ENCODE measurements at regions not wholly inside any gene's neighbourhood (a gene's known extent, or its start where the extent isn't known, plus 50 kb on each side); places are given as distances from the start of the nearest gene placed in this dataset.

GRCh38 chr10:113354711-113355110 is 198.1 kb upstream of the HABP2 start:
- DNase-seq (ENCODE audit: low spot score in 2 of 2): no peak
- H3K27me3 ChIP-seq: no peaks in the 10 kb centered on the region
- intact Hi-C loops (cut with DNase I; ENCODE audit: low total_unique reads): loop anchor here (2.0 kb wide), 1 partner anchor 46 kb away; no protein-coding TSS in a partner anchor
- H3K4me3 ChIP-seq: no peak overlapping the region
- TF ChIP-seq POLR2AphosphoS5 (IDR thresholded peaks at IDR 0.05) (no peak), POLR2A (IDR thresholded peaks at IDR 0.05) (no peak), CTCF (IDR thresholded peaks at IDR 0.05) (no peak)
- H3K4me1 ChIP-seq: no peaks in the 10 kb centered on the region
- H3K9me3 ChIP-seq: no peaks in the 10 kb centered on the region
- no peak overlapping the region for H3K27ac ChIP-seq
- no peaks in the 10 kb centered on the region for H3K36me3 ChIP-seq

GRCh38 chr10:113356794-113357680 is 195.8 kb upstream of the HABP2 start:
- Histone ChIP-seq H3K27ac (no peak overlapping the region), H3K4me1 (no peaks in the 10 kb centered on the region), H3K4me3 (no peak overlapping the region), H3K36me3 (no peaks in the 10 kb centered on the region), H3K27me3 (no peaks in the 10 kb centered on the region), H3K9me3 (no peaks in the 10 kb centered on the region)
- TF ChIP-seq CTCF (IDR thresholded peaks at IDR 0.05) (no peak), POLR2A (IDR thresholded peaks at IDR 0.05) (no peak), POLR2AphosphoS5 (IDR thresholded peaks at IDR 0.05) (no peak)
- no peak for DNase-seq (ENCODE audit: low spot score in 2 of 2)
- intact Hi-C loops (cut with DNase I; ENCODE audit: low total_unique reads): no loop called here

DNA sequence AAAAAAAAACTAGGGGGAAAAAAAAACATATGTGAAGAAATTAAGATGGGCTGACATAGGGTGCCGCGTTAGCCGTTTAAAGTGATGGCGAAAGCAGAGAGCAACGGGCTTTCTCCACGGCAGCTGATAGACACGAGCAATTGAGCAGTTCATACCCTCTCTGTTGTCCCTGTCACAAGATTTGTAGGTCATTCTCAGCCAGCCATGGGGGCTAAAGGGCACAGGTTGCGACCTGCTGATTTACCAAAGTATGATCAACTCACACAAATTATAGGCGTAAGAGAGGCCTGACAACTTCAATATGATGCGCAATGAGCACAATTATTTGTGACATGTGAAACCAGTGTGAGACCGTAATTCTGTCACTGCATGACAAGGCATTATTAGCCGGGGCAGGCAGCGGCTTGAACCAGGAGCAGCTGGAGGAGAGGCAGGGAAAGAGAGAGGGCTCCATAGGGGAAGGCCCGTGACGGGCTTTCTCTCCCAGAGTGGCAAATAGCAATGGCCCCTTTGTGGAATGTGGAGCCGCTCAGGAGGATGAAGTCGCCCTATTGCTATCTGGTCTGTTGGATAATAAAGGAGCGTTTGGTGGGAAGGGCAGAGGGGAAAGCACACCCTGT is 195.1 kb upstream of the HABP2 start:
- H3K4me3 ChIP-seq: no peak overlapping the region
- no peaks in the 10 kb centered on the region for H3K27me3 ChIP-seq
- H3K4me1 ChIP-seq: no peaks in the 10 kb centered on the region
- intact Hi-C loops (cut with DNase I; ENCODE audit: low total_unique reads): no loop called here
- no peaks in the 10 kb centered on the region for H3K9me3 ChIP-seq
- TF ChIP-seq CTCF (IDR thresholded peaks at IDR 0.05) (no peak), POLR2AphosphoS5 (IDR thresholded peaks at IDR 0.05) (no peak), POLR2A (IDR thresholded peaks at IDR 0.05) (no peak)
- no peak for DNase-seq (ENCODE audit: low spot score in 2 of 2)
- no peaks in the 10 kb centered on the region for H3K36me3 ChIP-seq
- no peak overlapping the region for H3K27ac ChIP-seq

GRCh38 chr10:113359655-113360054 is 193.2 kb upstream of the HABP2 start:
- H3K27ac ChIP-seq: no peak overlapping the region
- intact Hi-C loops (cut with DNase I; ENCODE audit: low total_unique reads): no loop called here

More at GRCh38 chr10:113359655-113360054, 193.2 kb upstream of the HABP2 start:
- Histone ChIP-seq H3K4me3 (no peak overlapping the region), H3K9me3 (no peaks in the 10 kb centered on the region), H3K4me1 (peaks cover 0 to 8% of the 10 kb centered on the region in 2 donors), H3K27me3 (no peaks in the 10 kb centered on the region), H3K36me3 (no peaks in the 10 kb centered on the region)
- DNase-seq (ENCODE audit: low spot score in 2 of 2): no peak
- TF ChIP-seq CTCF (IDR thresholded peaks at IDR 0.05): no peak
- TF ChIP-seq POLR2A (IDR thresholded peaks at IDR 0.05): no peak
- no peak for TF ChIP-seq POLR2AphosphoS5 (IDR thresholded peaks at IDR 0.05)
